T1000 (cell line): ENCODE measurements at regions not wholly inside any gene's neighbourhood (a gene's known extent, or its start where the extent isn't known, plus 50 kb on each side); places are given as distances from the start of the nearest gene placed in this dataset.
"Not testable (repeated sequence)": the region's sequence is repeated elsewhere in the genome, so short reads cannot be mapped to it uniquely, and the experiment has no call there.

Experiments used
- DNase-seq: peaks from one replicate; lab custom pipeline; 2025; ENCODE audit warnings: mixed read lengths; lab: John Stamatoyannopoulos, UW

DNA sequence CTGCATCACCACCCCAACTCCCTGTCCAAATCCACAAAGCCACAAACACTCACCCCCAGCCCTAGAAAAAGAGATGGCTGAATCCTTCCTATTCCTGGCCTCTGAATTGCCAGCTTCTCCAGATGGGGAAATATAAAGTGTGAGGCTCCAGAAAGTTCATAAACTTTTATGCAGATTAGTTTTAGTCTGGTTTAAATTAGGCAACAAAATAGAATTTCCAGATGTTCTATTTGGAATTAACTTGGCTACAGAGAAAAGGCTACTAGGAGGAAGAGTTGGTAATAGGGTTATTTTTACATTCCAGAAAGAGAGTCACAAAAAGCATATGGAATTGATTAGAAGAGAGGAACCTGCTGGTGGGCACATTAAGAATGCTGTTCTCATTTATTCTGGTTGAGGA is 56.0 kb downstream of the EN1 start:
- DNase-seq = no peak

DNA sequence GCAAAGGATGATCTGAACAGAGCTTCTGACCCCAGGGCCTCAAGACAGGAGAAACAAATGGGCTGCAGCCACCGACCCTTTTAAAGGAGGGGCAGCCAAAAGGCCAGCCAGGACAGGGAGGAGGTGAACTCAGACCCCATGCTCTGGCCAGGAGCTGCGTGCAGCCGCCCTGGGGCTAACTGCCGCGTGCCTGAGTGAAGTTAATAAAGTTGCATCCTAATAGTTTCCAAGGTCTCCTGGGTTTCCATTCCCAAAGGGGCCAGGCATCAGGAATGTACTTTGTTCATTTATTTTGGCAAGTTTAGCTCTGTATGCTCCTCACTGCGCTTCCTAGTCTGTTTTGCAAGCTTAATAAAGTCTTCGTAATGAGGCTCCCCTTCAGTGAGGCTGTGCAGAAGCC is 60.7 kb downstream of the EN1 start:
- no peak for DNase-seq

DNA sequence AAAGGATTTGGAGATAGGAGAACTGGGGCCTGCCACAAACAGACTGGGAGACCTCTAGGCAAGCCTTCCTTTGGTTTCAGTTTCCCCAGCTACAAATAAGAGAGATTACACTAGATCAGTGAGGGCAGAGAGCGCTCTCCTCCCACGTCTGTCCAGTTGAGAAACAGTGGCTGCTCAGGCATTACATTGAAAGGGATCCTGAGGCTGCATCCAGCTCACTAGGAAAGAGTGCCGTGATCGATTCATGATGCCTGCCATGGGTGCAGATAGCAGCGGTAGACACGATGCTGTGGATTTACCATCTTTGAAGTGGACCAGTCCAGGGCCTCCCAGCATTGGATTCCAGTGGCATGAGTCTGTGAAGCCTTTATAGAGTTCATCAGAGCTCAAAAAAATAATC is 62.6 kb downstream of the EN1 start:
- DNase-seq = no peak

DNA sequence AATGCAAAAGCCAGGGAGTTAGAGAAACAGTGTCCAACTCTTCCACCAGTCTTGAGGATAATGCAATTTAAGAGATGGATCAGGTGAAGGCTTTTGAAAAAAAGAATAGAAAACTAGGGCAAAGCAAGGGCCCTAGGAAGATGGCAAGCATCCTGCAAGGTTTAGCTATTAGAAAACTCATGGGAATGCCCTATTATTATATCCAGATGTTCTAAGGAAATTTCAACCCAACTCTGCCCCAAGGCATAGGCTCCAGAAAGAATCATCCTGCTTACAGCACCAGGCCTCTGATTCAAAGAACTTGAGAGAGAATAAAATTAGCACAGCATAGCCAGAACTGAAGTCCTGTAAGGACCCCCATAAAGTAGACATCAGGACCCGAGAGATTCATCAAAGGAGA is 68.1 kb downstream of the EN1 start:
- DNase-seq = no peak

DNA sequence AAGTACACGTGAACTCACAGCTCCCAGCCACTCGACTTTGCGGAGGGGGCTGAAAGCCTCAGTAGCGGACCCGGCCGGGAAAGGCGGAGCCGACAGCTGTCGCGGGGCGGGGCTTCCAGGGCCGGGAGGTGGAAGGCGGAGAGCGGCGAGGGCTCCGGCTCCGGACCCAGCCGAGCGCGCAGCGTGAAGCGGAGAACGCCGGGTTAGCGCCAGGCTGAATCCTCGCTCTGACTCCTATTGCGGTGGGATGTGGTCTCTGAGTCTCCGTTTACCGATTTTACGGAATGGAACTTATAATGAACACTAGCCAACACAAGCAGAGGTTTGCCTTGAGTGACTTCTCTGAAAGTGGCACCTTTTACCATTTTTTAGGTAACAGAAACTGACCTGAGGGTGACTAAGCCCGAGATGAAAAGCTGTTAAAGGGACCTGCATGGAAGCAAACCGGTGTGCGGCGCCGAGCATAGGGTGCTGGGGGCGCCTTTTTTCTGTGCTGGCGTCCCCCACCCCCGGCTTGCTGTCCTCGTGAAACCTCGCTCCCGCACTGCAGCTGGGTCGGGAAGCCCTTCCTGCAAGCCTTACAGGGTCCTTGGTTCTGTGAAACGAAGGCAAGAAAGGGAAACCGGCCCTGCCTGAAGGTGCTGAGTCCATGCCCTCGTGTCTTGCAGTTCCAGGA is 72.9 kb downstream of the EN1 start:
- DNase-seq = no peak

DNA sequence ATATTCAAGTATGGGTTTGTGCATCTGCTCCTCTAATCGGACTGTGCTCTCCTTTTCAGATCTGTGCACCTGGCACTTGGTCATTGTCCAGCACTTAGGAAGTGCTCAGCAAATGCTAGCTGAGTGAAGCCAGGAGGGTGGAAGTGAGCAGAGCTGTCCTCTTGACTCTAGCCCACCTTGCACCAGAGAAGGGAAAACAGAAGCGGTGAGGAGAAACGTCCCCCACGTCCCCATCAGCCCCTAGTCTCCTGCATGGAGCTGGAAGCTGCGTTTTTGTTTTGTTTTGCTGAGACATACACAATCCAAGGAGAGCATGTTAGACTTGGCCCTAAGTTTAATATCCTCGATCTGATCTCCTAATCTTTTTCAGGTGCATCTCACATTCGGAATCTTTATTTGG is 73.6 kb downstream of the EN1 start:
- DNase-seq = no peak

DNA sequence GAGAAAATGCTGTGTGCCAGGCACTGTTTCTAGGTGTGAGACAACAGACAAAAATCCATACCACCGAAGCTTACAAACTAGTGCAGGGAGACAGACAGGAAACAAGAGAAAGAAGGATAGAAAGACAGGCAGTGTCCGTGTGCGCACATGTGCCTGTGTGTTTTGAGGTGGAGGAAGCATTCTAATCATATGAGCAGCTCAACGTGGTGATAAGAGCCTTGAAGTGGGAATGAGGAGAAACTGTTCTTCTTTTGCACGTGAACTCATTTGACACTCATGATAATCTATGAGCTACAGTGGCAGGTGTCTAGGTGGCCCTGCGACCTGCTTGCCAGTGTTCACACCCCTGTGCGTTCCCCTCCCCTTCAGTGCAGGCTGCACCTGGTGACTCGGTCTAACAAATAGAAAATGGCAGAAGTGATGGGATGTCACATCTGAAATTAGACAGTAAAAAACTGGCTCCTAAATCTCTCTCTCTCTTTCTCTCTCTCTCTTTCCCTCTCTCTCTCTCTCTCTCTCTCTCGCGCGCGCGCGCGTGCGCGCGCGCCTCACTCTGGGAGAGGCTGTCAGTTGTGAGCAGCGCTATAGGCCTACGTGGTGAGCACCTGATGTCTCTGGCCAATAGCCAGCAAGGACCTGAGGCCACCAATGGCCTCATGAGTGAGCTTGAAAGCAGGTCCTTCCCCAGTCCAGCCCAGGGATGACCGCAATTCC is 74.8 kb downstream of the EN1 start:
- DNase-seq = no peak

DNA sequence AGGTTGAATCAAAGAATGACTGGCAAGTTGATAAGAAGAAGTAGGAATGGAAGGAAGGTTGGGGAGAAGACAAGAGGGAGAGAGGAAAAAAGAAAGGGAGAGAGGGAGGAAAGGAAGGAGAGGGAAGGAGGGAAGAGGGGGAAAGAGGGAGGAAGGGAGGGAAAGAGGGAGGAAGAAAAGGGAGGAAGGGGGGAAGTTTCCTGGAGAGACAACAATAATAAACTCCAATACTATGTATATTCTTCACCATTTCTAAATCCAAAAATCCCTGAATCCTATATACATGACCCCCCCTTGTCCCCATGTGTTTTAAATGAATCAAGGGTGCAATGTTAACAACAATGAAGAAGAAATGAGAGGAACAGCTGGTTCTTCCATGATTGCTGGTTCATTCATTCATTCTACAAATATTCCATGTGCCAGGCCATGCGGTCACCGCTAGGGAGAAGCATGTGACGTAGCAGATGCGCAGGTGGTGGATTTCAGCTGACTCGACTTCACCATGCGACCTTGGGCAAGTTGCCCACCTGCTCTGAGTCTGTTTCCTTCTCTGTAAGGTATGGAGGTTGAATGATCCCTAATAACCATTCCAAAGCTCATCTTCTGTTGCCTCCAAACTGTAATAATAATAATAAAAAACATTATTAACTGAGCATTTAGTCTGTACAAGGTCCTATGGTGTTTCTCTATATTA is 77.6 kb downstream of the EN1 start:
- DNase-seq = no peak

DNA sequence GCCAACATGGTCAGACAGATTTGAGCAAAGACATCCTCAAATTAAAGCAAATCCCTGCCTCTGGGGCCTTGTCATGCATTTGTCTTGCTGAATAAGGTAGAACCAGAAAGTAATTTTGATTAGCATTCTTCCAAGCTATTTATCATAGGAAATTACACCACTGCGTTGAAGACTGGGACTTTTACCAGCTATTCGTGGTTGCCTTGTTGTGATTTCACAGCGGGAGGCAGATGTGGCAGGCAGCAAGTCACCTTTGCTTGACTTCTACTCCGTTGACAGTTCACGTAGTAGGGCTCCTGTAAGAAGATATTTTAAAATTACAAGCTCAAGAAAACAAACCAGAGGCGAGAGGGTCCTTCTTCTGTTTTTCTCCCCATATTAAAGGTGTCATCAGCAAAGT is 80.6 kb downstream of the EN1 start:
- no peak for DNase-seq

DNA sequence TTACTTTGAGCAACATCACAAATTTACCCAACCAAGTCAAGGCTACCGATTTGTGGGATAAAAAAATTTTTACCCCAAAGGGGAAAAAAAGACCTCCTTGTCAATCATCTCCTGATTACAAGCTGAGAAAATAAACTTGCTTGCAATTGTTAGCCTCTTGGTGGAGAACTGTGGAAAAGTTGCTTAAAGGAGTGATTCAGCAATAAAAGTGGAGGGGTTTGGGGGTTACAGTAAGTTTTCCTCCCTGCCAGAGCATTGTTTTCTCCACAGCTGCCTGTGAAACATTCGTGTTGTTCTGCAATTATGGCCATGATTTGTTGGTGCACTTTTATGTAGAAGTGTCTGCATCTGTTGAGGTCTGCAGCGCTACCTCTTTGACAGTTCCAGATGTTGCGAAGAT is 82.6 kb downstream of the EN1 start:
- DNase-seq = no peak

DNA sequence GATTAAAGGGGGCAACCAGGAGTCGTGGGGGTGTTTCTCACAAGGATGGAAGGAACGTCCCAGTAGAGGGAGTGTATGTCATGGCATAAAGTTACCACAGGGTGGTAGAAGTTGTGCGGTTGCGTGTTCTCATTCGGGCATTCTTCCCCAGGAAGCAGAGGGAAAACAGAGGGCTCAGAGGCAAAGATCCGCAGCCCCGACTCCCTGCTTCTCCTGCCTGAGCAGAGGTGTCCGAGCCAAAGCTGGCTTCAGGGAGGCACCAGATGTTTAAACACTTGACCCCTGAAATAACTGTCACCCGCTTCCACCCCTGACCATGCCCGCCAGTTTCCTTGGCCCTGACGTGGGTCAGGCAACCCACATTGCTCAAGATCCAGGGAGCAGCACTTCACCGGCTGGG is 83.7 kb downstream of the EN1 start:
- DNase-seq = no peak

DNA sequence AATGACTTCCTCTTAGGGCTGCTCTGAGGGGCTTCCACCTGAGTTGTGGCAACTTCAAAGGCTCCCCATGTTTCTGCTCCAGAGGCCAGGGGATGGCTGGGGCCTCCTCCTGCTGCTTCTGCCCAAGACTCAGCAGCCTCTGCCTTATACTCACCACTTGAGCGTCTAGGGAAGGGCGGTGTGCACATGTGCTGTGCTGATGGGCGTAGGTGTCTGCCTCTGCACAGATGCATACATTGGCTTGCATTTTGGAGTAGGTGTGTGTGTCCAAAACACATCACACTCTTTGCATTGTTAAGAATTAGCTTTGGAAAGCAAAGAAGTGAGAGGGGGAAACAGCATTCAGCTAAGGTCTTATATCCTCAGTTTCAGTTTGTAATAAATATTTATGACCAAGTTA is 85.2 kb downstream of the EN1 start:
- no peak for DNase-seq

DNA sequence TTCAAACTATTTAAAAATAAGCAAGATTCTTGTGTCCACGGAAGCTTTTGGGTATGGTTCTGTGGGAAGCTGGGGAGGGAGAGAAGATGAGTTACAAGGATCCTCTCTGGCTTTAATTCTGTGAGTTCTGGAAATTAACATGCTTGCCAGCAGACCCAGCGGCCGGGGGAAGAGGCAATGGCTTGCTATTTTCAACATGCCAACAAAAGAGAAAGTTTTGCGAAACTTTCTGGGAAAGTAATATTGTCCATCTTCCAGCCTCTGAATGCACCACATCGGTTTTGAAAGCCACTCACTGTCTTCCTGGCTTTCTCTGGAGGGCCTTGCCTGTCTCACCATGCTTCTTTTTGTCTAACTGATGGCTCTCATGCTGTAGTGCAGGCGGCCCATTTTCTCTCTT is 85.7 kb downstream of the EN1 start:
- DNase-seq = no peak

DNA sequence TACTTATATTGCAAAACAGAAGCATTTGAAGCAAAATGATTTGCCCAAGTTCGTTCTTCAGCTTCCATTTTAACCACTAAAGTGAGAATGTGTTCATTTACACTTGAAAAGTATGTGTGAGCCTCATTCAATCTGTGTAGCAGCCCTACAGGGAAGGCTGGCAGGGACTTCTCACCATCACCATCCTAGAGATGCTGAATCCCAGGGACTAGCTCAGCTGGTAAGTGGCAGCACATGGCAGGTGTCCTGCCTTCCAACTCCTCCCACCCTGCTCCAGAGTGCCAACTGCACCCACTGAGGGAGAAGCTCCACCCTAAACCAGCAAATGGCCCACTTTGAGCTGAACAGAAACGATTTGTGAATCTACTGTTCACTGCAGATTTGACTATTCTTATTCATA is 91.5 kb downstream of the EN1 start:
- no peak for DNase-seq

DNA sequence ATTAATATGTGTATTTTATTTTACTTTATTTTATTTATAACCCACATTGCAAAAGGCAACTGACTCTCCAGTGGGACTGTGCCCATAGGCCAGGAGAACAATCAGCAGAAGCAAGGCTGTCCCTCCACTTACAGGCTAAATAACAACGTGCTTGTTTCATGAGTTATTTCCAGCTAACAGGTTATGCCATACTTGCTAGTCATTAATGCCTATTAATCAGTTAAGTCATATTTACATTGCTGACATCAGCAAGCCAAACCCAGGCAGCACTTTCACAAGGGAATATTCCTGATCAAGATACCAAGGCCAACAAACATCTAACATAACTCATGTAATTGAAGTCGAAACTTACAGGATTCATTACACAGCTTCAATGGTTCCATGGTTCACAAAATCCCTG is 92.1 kb downstream of the EN1 start:
- DNase-seq = no peak

DNA sequence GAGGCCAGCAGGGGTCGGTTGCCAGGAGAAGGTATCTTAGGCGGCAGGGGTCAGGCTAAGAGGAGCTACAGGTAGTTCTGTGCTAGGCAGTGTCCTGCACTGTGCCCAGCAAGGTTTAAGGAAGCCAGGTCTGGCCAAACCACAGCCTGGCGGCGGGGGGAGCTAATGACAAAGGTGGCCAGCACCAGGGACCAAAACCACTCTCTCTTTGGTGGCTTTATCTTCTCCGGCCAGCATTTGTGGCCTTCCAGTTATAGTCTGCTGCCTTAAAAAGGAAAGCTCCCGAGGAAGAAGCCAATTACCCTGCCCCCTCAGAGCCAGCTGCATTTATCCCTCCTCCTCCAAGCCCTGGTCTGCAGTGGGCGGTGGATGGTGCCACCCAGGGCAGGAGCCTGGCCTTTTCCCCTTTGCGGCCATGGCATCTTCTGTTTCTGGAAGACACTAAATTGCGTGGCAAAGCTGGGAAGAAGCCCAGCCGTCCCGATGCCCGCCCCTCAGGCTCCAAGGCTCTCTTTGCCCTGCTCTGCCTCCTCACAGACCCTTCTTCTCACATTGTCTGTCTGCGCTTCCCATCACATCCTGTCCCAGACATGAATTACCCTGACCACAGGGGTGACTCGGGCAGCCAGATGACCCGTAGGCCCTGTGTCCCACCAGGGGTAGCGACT is 94.6 kb downstream of the EN1 start:
- DNase-seq = no peak

DNA sequence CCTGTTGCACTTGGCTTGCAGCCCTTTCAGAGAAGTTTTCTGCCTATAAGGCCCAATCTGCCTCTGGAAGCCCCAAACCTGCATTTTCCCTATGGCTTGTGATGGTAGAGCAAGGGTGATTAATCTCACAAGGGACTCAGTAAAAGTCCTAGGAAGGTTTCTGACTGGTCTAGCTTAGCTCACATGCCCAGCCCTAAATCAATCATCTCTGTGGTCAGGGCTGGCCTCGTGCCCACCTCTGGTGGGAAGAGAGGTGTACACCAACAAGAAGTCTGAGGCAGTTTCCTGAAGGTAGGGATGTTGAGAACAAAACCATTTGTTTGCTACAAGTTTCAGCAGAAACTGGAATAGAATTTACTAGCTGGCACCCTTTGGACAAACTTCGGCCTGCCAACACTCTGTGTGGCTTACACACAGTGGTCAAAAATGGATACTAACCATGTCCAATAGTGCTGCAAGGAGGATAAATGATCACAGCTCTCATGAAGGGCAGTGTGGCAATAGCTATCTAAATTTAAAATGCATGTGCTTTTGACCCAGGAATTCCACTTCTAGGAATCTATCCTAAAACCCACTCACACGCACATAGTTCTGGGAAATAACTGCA is 96.4 kb downstream of the EN1 start:
- no peak for DNase-seq

DNA sequence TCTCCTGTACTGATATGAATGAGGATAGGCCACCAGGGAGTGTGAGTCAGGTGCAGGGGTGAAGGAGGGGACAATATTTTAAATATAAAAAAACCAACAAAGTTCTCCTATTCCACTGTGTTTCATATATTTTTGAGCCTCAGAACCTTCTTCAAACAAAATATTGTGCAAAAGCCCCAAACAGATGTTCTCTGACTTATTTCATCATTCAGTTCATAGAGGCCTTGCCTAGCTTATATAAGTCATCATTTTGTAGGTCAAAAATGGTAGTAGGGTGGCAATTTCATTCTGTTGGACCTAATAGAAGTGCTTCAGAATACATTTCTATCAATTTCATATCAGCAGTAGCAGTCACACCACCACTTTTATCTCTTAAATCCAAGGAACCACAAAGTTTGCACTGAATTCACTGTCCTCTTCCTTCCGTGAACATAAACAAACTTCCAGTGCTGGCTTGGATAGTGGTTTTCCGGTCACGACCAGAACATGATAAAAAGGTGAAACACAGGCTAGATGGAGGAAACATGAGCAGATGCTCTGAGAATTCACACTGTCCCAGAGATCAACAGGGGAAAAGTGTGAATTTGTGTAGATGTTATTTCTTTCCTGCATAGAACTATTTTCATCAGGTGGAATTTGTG is 99.1 kb downstream of the EN1 start:
- no peak for DNase-seq

DNA sequence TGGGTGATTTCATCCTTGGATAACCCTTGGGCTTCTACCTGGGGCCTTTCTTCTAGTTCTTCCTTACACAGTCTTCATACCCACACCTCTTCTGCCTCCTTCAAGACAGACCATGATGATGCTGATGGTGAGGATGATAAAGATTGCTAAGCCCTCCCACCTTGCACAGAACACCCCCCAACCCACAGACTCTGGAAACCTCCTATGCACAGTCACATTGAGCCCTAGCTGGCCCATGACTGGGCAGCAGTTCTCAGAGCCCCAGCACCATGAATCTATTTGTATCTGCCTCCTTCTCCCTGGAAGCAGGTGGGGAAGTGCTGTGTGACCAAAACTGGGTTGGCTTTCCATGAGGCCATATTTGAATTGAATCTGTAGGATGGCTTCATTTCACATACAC is 99.8 kb downstream of the EN1 start:
- no peak for DNase-seq

DNA sequence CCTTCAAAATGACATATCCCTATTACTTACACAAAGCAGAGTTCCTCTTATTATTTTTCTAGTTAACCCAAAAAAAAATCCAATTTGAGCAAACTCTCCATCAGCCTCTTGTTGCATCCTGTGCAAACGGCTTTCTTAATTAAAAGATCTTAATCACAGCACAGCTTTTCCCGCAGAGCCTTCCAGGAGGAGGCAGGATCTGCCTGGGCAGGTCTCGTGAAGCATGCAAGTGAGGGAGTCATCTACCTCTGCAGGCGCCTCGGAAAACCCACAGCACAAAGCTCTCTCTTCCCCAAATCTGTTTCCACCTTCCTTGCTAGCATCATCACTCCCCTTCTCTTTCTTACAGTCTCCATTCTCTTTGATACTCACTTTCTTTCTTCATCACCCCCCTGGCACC is 100.4 kb downstream of the EN1 start:
- no peak for DNase-seq

DNA sequence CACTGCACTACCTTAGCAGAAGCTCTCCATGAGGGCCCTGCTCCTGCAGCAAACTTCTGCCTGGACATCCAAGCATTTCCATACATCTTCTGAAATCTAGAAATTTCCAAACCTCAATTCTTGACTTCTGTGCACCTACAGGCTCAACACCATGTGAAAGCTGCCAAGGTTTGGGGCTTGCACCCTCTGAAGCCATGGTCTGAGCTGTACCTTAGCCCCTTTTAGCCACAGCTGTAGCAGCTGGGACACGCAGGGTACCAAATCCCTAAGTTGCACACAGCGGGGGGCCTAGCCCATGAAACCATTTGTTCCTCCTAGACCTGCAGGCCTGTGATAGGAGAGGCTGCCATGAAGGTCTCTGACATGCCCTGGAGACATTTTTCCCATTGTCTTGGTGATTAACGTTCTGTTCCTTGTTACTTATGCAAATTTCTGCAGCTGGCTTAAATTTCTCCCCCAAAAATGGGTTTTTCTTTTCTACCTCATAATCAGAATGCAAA is 102.7 kb downstream of the EN1 start:
- DNase-seq = not testable (repeated sequence)
